ENCODE measurements at regions not wholly inside any gene's neighbourhood (a gene's known extent, or its start where the extent isn't known, plus 50 kb on each side); places are given as distances from the start of the nearest gene placed in this dataset.

DNA sequence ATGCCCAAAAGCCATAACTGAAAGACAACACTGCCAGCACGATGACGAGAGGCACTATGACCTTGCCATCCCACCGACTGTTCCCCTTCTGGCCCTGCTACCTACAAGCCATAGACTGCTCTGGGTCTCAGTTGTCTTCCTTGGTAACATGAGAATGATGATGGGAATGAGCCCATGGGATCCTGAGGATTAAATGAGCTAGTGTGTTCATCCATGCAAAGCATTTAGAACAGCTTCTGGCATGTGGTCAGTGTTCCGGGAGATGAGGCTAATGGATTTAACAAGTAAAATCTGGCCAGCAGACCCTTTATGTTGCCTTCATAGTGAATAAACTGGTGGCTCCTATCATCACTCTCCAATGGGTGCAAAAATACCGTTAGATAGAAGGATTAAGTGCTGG, 62.4 kb upstream of the WDR11 start:
- H3K27ac Mint-ChIP-seq: no peak overlapping the region
- no peak for DNase-seq (ENCODE audit: low spot score)

More for the DNA sequence above, 62.4 kb upstream of the WDR11 start:
- no peak for TF ChIP-seq MXD4 (CRISPR knock-in tag; IDR thresholded peaks at IDR 0.05; ENCODE audit: borderline replicate concordance)
- no peak for TF ChIP-seq ZBTB21 (CRISPR knock-in tag; IDR thresholded peaks at IDR 0.05; ENCODE audit: borderline replicate concordance)
- TF ChIP-seq, protein P1, sequence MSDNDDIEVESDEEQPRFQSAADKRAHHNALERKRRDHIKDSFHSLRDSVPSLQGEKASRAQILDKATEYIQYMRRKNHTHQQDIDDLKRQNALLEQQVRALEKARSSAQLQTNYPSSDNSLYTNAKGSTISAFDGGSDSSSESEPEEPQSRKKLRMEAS (CRISPR knock-in tag; IDR thresholded peaks at IDR 0.05): no peak
- TF ChIP-seq PRDM15 (CRISPR knock-in tag; IDR thresholded peaks at IDR 0.05): no peak
- no peak for TF ChIP-seq ARID4B (CRISPR knock-in tag; IDR thresholded peaks at IDR 0.05; ENCODE audit: borderline replicate concordance)
- TF ChIP-seq JAZF1 (CRISPR knock-in tag; IDR thresholded peaks at IDR 0.05): no peak
- no peak for TF ChIP-seq ZNF219 (CRISPR knock-in tag; IDR thresholded peaks at IDR 0.05; ENCODE audit: borderline replicate concordance)
- TF ChIP-seq, protein P2, sequence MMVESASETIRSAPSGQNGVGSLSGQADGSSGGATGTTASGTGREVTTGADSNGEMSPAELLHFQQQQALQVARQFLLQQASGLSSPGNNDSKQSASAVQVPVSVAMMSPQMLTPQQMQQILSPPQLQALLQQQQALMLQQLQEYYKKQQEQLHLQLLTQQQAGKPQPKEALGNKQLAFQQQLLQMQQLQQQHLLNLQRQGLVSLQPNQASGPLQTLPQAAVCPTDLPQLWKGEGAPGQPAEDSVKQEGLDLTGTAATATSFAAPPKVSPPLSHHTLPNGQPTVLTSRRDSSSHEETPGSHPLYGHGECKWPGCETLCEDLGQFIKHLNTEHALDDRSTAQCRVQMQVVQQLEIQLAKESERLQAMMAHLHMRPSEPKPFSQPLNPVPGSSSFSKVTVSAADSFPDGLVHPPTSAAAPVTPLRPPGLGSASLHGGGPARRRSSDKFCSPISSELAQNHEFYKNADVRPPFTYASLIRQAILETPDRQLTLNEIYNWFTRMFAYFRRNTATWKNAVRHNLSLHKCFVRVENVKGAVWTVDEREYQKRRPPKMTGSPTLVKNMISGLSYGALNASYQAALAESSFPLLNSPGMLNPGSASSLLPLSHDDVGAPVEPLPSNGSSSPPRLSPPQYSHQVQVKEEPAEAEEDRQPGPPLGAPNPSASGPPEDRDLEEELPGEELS (CRISPR knock-in tag; IDR thresholded peaks at IDR 0.05): no peak
- TF ChIP-seq PREB (CRISPR knock-in tag; IDR thresholded peaks at IDR 0.05; ENCODE audit: borderline replicate concordance): no peak
- no peak for TF ChIP-seq FOXP1 (CRISPR knock-in tag; IDR thresholded peaks at IDR 0.05; ENCODE audit: borderline replicate concordance)
- TF ChIP-seq TEAD4 (CRISPR knock-in tag; IDR thresholded peaks at IDR 0.05): no peak
- TF ChIP-seq MLX (CRISPR knock-in tag; IDR thresholded peaks at IDR 0.05): no peak
- TF ChIP-seq, protein P3, sequence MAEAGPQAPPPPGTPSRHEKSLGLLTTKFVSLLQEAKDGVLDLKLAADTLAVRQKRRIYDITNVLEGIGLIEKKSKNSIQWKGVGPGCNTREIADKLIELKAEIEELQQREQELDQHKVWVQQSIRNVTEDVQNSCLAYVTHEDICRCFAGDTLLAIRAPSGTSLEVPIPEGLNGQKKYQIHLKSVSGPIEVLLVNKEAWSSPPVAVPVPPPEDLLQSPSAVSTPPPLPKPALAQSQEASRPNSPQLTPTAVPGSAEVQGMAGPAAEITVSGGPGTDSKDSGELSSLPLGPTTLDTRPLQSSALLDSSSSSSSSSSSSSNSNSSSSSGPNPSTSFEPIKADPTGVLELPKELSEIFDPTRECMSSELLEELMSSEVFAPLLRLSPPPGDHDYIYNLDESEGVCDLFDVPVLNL (CRISPR knock-in tag; IDR thresholded peaks at IDR 0.05; ENCODE audit: borderline replicate concordance, low read depth): no peak
- TF ChIP-seq, protein P4, sequence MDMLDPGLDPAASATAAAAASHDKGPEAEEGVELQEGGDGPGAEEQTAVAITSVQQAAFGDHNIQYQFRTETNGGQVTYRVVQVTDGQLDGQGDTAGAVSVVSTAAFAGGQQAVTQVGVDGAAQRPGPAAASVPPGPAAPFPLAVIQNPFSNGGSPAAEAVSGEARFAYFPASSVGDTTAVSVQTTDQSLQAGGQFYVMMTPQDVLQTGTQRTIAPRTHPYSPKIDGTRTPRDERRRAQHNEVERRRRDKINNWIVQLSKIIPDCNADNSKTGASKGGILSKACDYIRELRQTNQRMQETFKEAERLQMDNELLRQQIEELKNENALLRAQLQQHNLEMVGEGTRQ (CRISPR knock-in tag; IDR thresholded peaks at IDR 0.05): no peak
- TF ChIP-seq, protein P5, sequence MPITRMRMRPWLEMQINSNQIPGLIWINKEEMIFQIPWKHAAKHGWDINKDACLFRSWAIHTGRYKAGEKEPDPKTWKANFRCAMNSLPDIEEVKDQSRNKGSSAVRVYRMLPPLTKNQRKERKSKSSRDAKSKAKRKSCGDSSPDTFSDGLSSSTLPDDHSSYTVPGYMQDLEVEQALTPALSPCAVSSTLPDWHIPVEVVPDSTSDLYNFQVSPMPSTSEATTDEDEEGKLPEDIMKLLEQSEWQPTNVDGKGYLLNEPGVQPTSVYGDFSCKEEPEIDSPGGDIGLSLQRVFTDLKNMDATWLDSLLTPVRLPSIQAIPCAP (CRISPR knock-in tag; IDR thresholded peaks at IDR 0.05): no peak
- no peak for TF ChIP-seq SP1 (CRISPR knock-in tag; conservative IDR thresholded peaks at IDR 0.05)
- TF ChIP-seq, protein P6, sequence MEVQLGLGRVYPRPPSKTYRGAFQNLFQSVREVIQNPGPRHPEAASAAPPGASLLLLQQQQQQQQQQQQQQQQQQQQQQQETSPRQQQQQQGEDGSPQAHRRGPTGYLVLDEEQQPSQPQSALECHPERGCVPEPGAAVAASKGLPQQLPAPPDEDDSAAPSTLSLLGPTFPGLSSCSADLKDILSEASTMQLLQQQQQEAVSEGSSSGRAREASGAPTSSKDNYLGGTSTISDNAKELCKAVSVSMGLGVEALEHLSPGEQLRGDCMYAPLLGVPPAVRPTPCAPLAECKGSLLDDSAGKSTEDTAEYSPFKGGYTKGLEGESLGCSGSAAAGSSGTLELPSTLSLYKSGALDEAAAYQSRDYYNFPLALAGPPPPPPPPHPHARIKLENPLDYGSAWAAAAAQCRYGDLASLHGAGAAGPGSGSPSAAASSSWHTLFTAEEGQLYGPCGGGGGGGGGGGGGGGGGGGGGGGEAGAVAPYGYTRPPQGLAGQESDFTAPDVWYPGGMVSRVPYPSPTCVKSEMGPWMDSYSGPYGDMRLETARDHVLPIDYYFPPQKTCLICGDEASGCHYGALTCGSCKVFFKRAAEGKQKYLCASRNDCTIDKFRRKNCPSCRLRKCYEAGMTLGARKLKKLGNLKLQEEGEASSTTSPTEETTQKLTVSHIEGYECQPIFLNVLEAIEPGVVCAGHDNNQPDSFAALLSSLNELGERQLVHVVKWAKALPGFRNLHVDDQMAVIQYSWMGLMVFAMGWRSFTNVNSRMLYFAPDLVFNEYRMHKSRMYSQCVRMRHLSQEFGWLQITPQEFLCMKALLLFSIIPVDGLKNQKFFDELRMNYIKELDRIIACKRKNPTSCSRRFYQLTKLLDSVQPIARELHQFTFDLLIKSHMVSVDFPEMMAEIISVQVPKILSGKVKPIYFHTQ (CRISPR knock-in tag; IDR thresholded peaks at IDR 0.05): no peak
- Mint-ChIP-seq H3K4me1 (peaks cover 14% of the 10 kb centered on the region), H3K36me3 (no peaks in the 10 kb centered on the region), H3K9me3 (peaks cover 14% of the 10 kb centered on the region), H3K27me3 (ENCODE audit: low read depth) (no peaks in the 10 kb centered on the region; the same call in 1 of the 2 replicates), H3K4me3 (no peak overlapping the region)
- POLR2A ChIA-PET: no interaction called here
- CTCF ChIA-PET: no interaction called here
- ATAC-seq: no peak
